ENCODE measurements at regions not wholly inside any gene's neighbourhood (a gene's known extent, or its start where the extent isn't known, plus 50 kb on each side); places are given as distances from the start of the nearest gene placed in this dataset.

- Histone ChIP-seq H3K27ac (ENCODE audit: low read depth, low read length) (no peak overlapping the region), H3K9me2 (replicated peaks; ENCODE audit: control insufficient read depth, low read length) (no peaks in the 10 kb centered on the region), H3K4me2 (ENCODE audit: low read length) (no peak overlapping the region), H4K20me1 (ENCODE audit: control insufficient read depth, insufficient read depth, low read depth, low read length) (no peaks in the 10 kb centered on the region), H3K27me3 (ENCODE audit: control insufficient read depth, low read length) (peaks cover 6% of the 10 kb centered on the region; the same call in 1 of the 2 replicates), H3K9me3 (ENCODE audit: control insufficient read depth, insufficient read depth, low read length) (no peaks in the 10 kb centered on the region), H3F3A (ENCODE audit: control insufficient read depth, insufficient read depth) (no peaks in the 10 kb centered on the region), H3K4me3 (ENCODE audit: low read length) (no peak overlapping the region), H3K36me3 (ENCODE audit: control insufficient read depth, low read length) (no peaks in the 10 kb centered on the region), H3K79me2 (ENCODE audit: control insufficient read depth, low read length) (no peaks in the 10 kb centered on the region), H3K4me1 (ENCODE audit: control insufficient read depth, low read length) (no peaks in the 10 kb centered on the region)
- TF ChIP-seq CTCF (IDR thresholded peaks at IDR 0.05; ENCODE audit: low read depth, low read length, poor library complexity, severe bottlenecking): no peak
- no peak for TF ChIP-seq EZH2phosphoT487 (IDR thresholded peaks at IDR 0.05; ENCODE audit: borderline replicate concordance, low read length)
These were observed 52.1 kb upstream of the FOXF1 start for GRCh38 chr16:86458149-86458777.

- no peaks in the 10 kb centered on the region for H3K9me2 ChIP-seq (replicated peaks; ENCODE audit: control insufficient read depth, low read length)
- H3K27me3 ChIP-seq (ENCODE audit: control insufficient read depth, low read length): 0 out of 2 replicates have a peak, but pooled peaks cover 3% of the 10 kb centered on the region
- H3K36me3 ChIP-seq (ENCODE audit: control insufficient read depth, low read length): no peaks in the 10 kb centered on the region
- no peak overlapping the region for H3K4me3 ChIP-seq (ENCODE audit: low read length)
- H3K9me3 ChIP-seq (ENCODE audit: control insufficient read depth, insufficient read depth, low read length): peaks cover 8% of the 10 kb centered on the region; the same call in 1 of the 2 replicates
- no peak overlapping the region for H3K4me2 ChIP-seq (ENCODE audit: low read length)
- no peaks in the 10 kb centered on the region for H3K4me1 ChIP-seq (ENCODE audit: control insufficient read depth, low read length)
- no peaks in the 10 kb centered on the region for H4K20me1 ChIP-seq (ENCODE audit: control insufficient read depth, insufficient read depth, low read depth, low read length)
- no peak for TF ChIP-seq CTCF (IDR thresholded peaks at IDR 0.05; ENCODE audit: low read depth, low read length, poor library complexity, severe bottlenecking)
- TF ChIP-seq EZH2phosphoT487 (IDR thresholded peaks at IDR 0.05; ENCODE audit: borderline replicate concordance, low read length): no peak
- no peaks in the 10 kb centered on the region for H3K79me2 ChIP-seq (ENCODE audit: control insufficient read depth, low read length)
- H3F3A ChIP-seq (ENCODE audit: control insufficient read depth, insufficient read depth): no peaks in the 10 kb centered on the region
- no peak overlapping the region for H3K27ac ChIP-seq (ENCODE audit: low read depth, low read length)
These were observed 51.1 kb upstream of the FOXF1 start for GRCh38 chr16:86459266-86459665.

Measured in DOHH2 (cell line).